HepG2 (cell line): ENCODE measurements at regions not wholly inside any gene's neighbourhood (a gene's known extent, or its start where the extent isn't known, plus 50 kb on each side); places are given as distances from the start of the nearest gene placed in this dataset.

ENCODE experiments used
- FOXJ3 ChIP-seq: sonication (generic); formaldehyde crosslinking; IDR thresholded peaks from 2 replicates; pipeline ENCODE4 v1.4.0; 2020; ENCODE audit warnings: missing genetic modification reagents, mild to moderate bottlenecking, borderline replicate concordance
- HBP1 ChIP-seq: IDR thresholded peaks from 2 replicates; pipeline ENCODE4 v1.6.1; 2016; ENCODE audit warnings: low read depth, control low read depth
- SATB2 ChIP-seq: sonication (generic); formaldehyde crosslinking; IDR thresholded peaks from 2 replicates; pipeline ENCODE4 v1.5.0; 2020; ENCODE audit warnings: missing genetic modification reagents
- SOX13 ChIP-seq, 3 experiments: fragments of 450-650 bp in 1 of 3; sonication (generic) in 1 of 3; formaldehyde crosslinking in 1 of 3; IDR thresholded peaks in 2 of 3; conservative IDR thresholded peaks in 1 of 3; 2 replicates each; pipeline versions ENCODE4 v1.5.0 to v1.6.1; 2016 to 2020; ENCODE audit warnings: antibody characterized with exemption in 1 of 3, mild to moderate bottlenecking in 1 of 3, missing compliant biosample characterization in 1 of 3, missing genetic modification reagents in 1 of 3, moderate library complexity in 1 of 3
- TEAD2 ChIP-seq: sonication (generic); formaldehyde crosslinking; IDR thresholded peaks from 2 replicates; pipeline ENCODE4 v1.9.0; 2021; ENCODE audit warnings: missing genetic modification reagents
- ZBTB2 ChIP-seq: sonication (generic); formaldehyde crosslinking; IDR thresholded peaks from 2 replicates; pipeline ENCODE4 v1.8.0; 2022; ENCODE audit warnings: low read depth, missing genetic modification reagents
- ZFX ChIP-seq: sonication (generic); formaldehyde crosslinking; IDR thresholded peaks from 2 replicates; pipeline ENCODE4 v1.4.0; 2020; ENCODE audit warnings: mild to moderate bottlenecking, low read depth, missing genetic modification reagents, moderate library complexity
- ZNF138 ChIP-seq: sonication (generic); formaldehyde crosslinking; IDR thresholded peaks from 2 replicates; pipeline ENCODE4 v1.5.0; 2020; ENCODE audit warnings: mild to moderate bottlenecking, low read depth, missing genetic modification reagents
- ZNF432 ChIP-seq: sonication (generic); formaldehyde crosslinking; IDR thresholded peaks from 2 replicates; pipeline ENCODE4 v1.5.0; 2020; ENCODE audit warnings: missing genetic modification reagents, mild to moderate bottlenecking, borderline replicate concordance
- ZSCAN12 ChIP-seq: sonication (generic); formaldehyde crosslinking; IDR thresholded peaks from 2 replicates; pipeline ENCODE4 v1.9.0; 2021; ENCODE audit warnings: mild to moderate bottlenecking, missing genetic modification reagents
- ZSCAN21 ChIP-seq: sonication (generic); formaldehyde crosslinking; IDR thresholded peaks from 2 replicates; pipeline ENCODE4 v1.8.0; 2022; ENCODE audit warnings: mild to moderate bottlenecking, missing genetic modification reagents, moderate library complexity, borderline replicate concordance
- ZSCAN31 ChIP-seq: sonication (generic); formaldehyde crosslinking; IDR thresholded peaks from 2 replicates; pipeline ENCODE4 v1.5.0; 2020; ENCODE audit warnings: low read depth, mild to moderate bottlenecking, missing genetic modification reagents
- TF ChIP-seq, protein P1 (sequence below): sonication (generic); formaldehyde crosslinking; IDR thresholded peaks from 2 replicates; pipeline ENCODE4 v1.4.0; 2020; ENCODE audit warnings: missing genetic modification reagents

- TF ChIP-seq ZFX (no peak), ZNF432 (CRISPR knock-in tag) (no peak), FOXJ3 (no peak), ZSCAN31 (no peak), HBP1 (CRISPR knock-in tag) (no peak), TEAD2 (CRISPR knock-in tag) (no peak), ZNF138 (CRISPR knock-in tag) (no peak), SOX13 (IDR thresholded peaks at IDR 0.05) (no peak), SOX13 (CRISPR knock-in tag; conservative IDR thresholded peaks at IDR 0.05 in 1 of 2, IDR thresholded peaks at IDR 0.05 in 1 of 2) (no peak), ZBTB2 (CRISPR knock-in tag) (no peak), SATB2 (CRISPR knock-in tag) (no peak), ZSCAN12 (CRISPR knock-in tag) (no peak), ZSCAN21 (CRISPR knock-in tag) (no peak)
- TF ChIP-seq, protein P1, sequence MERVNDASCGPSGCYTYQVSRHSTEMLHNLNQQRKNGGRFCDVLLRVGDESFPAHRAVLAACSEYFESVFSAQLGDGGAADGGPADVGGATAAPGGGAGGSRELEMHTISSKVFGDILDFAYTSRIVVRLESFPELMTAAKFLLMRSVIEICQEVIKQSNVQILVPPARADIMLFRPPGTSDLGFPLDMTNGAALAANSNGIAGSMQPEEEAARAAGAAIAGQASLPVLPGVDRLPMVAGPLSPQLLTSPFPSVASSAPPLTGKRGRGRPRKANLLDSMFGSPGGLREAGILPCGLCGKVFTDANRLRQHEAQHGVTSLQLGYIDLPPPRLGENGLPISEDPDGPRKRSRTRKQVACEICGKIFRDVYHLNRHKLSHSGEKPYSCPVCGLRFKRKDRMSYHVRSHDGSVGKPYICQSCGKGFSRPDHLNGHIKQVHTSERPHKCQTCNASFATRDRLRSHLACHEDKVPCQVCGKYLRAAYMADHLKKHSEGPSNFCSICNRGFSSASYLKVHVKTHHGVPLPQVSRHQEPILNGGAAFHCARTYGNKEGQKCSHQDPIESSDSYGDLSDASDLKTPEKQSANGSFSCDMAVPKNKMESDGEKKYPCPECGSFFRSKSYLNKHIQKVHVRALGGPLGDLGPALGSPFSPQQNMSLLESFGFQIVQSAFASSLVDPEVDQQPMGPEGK (CRISPR knock-in tag): no peak
Observed at GRCh38 chr2:49286726-49287125, 132.4 kb upstream of the FSHR start (continued).
